ENCODE measurements at regions not wholly inside any gene's neighbourhood (a gene's known extent, or its start where the extent isn't known, plus 50 kb on each side); places are given as distances from the start of the nearest gene placed in this dataset.

- TF ChIP-seq CTCF (IDR thresholded peaks at IDR 0.05; ENCODE audit: extremely low read depth in 1 of 2, insufficient read depth in 1 of 2, low read depth in 1 of 2, low read length in 2 of 2) = no peak
- no peak for TF ChIP-seq POLR2A (IDR thresholded peaks at IDR 0.05; ENCODE audit: low read depth, low read length)
- no peak for TF ChIP-seq POLR2AphosphoS5 (IDR thresholded peaks at IDR 0.05; ENCODE audit: insufficient read depth, low read depth, low read length)
- TF ChIP-seq EZH2 (IDR thresholded peaks at IDR 0.05; ENCODE audit: borderline replicate concordance, low read depth, low read length, severe bottlenecking) = no peak
- no peak for TF ChIP-seq JUN (IDR thresholded peaks at IDR 0.05; ENCODE audit: borderline replicate concordance, insufficient read depth, insufficient read length, low read depth)
These were observed 1573.8 kb downstream of the FAM181B start for GRCh38 chr11:81159900-81160299.
